Neural cell (in vitro differentiated cells): ENCODE measurements at regions not wholly inside any gene's neighbourhood (a gene's known extent, or its start where the extent isn't known, plus 50 kb on each side); places are given as distances from the start of the nearest gene placed in this dataset.

Experiments used
- H2AFZ ChIP-seq: fragments of 200-600, 300-800 bp; sonication (generic), shearing (Covaris generic); 2 replicates; pipeline ENCODE4 v1.6.0; 2014; ENCODE audit warnings: low read depth, mild to moderate bottlenecking, antibody characterized with exemption, low read length, moderate library complexity
- H3F3A ChIP-seq: fragments of 200-600 bp; shearing (Covaris generic); 2 replicates; pipeline ENCODE4 v1.6.1; 2016; ENCODE audit warnings: mild to moderate bottlenecking, moderate library complexity, mixed read lengths, antibody characterized with exemption, low read length; ENCODE audit not compliant: insufficient read depth, poor library complexity, severe bottlenecking
- H3K27ac ChIP-seq: fragments of 200-600, 300-800 bp; sonication (generic), shearing (Covaris generic); 2 replicates; pipeline ENCODE4 v1.5.1; 2014; ENCODE audit warnings: mild to moderate bottlenecking, low read length, moderate library complexity
- H3K27me3 ChIP-seq: fragments of 300-800, 200-600 bp; sonication (generic), shearing (Covaris generic); 2 replicates; pipeline ENCODE4 v1.6.0; 2014; ENCODE audit warnings: mild to moderate bottlenecking, low read depth, low read length, moderate library complexity; ENCODE audit not compliant: insufficient read depth
- H3K36me3 ChIP-seq: fragments of 300-800, 200-600 bp; sonication (generic), shearing (Covaris generic); 2 replicates; pipeline ENCODE4 v1.5.1; 2014; ENCODE audit warnings: mild to moderate bottlenecking, antibody characterized with exemption, low read length, moderate library complexity; ENCODE audit not compliant: insufficient read depth
- H3K4me2 ChIP-seq: fragments of 300-800, 200-600 bp; sonication (generic), shearing (Covaris generic); 2 replicates; pipeline ENCODE4 v1.6.0; 2014; ENCODE audit warnings: mild to moderate bottlenecking, low read length
- H3K4me3 ChIP-seq: fragments of 300-800, 200-600 bp; sonication (generic), shearing (Covaris generic); 2 replicates; pipeline ENCODE4 v1.5.1; 2014; ENCODE audit warnings: mild to moderate bottlenecking, low read length, moderate library complexity
- H3K79me2 ChIP-seq: fragments of 200-600 bp; shearing (Covaris generic); replicated peaks from 2 replicates; pipeline ENCODE4 v1.6.0; 2014; ENCODE audit warnings: mild to moderate bottlenecking, low read length, moderate library complexity; ENCODE audit not compliant: insufficient read depth
- H3K9ac ChIP-seq: fragments of 300-800, 200-600 bp; sonication (generic), shearing (Covaris generic); 2 replicates; pipeline ENCODE4 v1.6.1; 2016; ENCODE audit warnings: mild to moderate bottlenecking, low read length, mixed read lengths
- H3K9me2 ChIP-seq: fragments of 200-600 bp; shearing (Covaris generic); 2 replicates; pipeline ENCODE4 v1.6.1; 2016; ENCODE audit warnings: mild to moderate bottlenecking, low read length, mixed read lengths; ENCODE audit not compliant: insufficient read depth
- H3K9me3 ChIP-seq: fragments of 200-600, 300-800 bp; sonication (generic), shearing (Covaris generic); 2 replicates; pipeline ENCODE4 v1.6.1; 2016; ENCODE audit warnings: mild to moderate bottlenecking, mixed run types, low read length, moderate library complexity, mixed read lengths
- H4K20me1 ChIP-seq: fragments of 200-600 bp; shearing (Covaris generic); 2 replicates; pipeline ENCODE4 v1.6.1; 2016; ENCODE audit warnings: mild to moderate bottlenecking, mixed run types; ENCODE audit not compliant: insufficient read depth
- CTCF ChIP-seq: fragments of 450-650 bp; IDR thresholded peaks from 2 replicates; pipeline ENCODE4 v1.5.1; 2014; ENCODE audit warnings: antibody characterized with exemption, mild to moderate bottlenecking, moderate library complexity; ENCODE audit not compliant: poor library complexity, severe bottlenecking
- EP300 ChIP-seq: fragments of 450-650 bp; conservative IDR thresholded peaks from 2 replicates; pipeline ENCODE4 v1.6.1; 2014; ENCODE audit warnings: antibody characterized with exemption, mild to moderate bottlenecking, moderate library complexity; ENCODE audit not compliant: poor library complexity, severe bottlenecking
- EZH2 ChIP-seq: fragments of 200-600, 300-800 bp; shearing (Covaris generic), sonication (generic); IDR thresholded peaks from 2 replicates; pipeline ENCODE4 v1.6.1; 2014; ENCODE audit warnings: antibody characterized with exemption, low read length, borderline replicate concordance, mild to moderate bottlenecking; ENCODE audit not compliant: insufficient read depth, poor library complexity, severe bottlenecking
- MXI1 ChIP-seq: fragments of 450-650 bp; conservative IDR thresholded peaks from 2 replicates; pipeline ENCODE4 v1.6.1; 2014; ENCODE audit warnings: antibody characterized with exemption, mild to moderate bottlenecking; ENCODE audit not compliant: poor library complexity, severe bottlenecking
- POLR2AphosphoS5 ChIP-seq: IDR thresholded peaks from 2 replicates; pipeline ENCODE4 v1.6.1; 2012
- RAD21 ChIP-seq: fragments of 450-650 bp; conservative IDR thresholded peaks from 2 replicates; pipeline ENCODE4 v1.6.1; 2014; ENCODE audit warnings: antibody characterized with exemption, mild to moderate bottlenecking, moderate library complexity
- REST ChIP-seq: IDR thresholded peaks from 2 replicates; pipeline ENCODE4 v1.6.1; 2012; ENCODE audit warnings: borderline replicate concordance
- SMC3 ChIP-seq: fragments of 450-650 bp; conservative IDR thresholded peaks from 2 replicates; pipeline ENCODE4 v1.6.1; 2014; ENCODE audit warnings: antibody characterized with exemption, mild to moderate bottlenecking, moderate library complexity; ENCODE audit not compliant: poor library complexity
- TAF1 ChIP-seq: IDR thresholded peaks from 2 replicates; pipeline ENCODE4 v1.6.1; 2012; ENCODE audit warnings: low read depth

- no peak overlapping the region for H3K4me2 ChIP-seq
- H3F3A ChIP-seq: no peaks in the 10 kb centered on the region
- H3K9me2 ChIP-seq: no peaks in the 10 kb centered on the region
- no peaks in the 10 kb centered on the region for H4K20me1 ChIP-seq
- no peaks in the 10 kb centered on the region for H3K27me3 ChIP-seq
- no peak overlapping the region for H2AFZ ChIP-seq
- no peak overlapping the region for H3K4me3 ChIP-seq
- no peaks in the 10 kb centered on the region for H3K79me2 ChIP-seq
- H3K9ac ChIP-seq: no peak overlapping the region
- no peaks in the 10 kb centered on the region for H3K9me3 ChIP-seq
- TF ChIP-seq SMC3 (no peak), CTCF (no peak), TAF1 (no peak)
- H3K36me3 ChIP-seq: no peaks in the 10 kb centered on the region
- H3K27ac ChIP-seq: no peak overlapping the region
These were observed 868.9 kb downstream of the SI start for GRCh38 chr3:164209363-164209762.

- no peak for TF ChIP-seq SMC3
- no peak for TF ChIP-seq MXI1
- TF ChIP-seq RAD21: no peak
- no peak for TF ChIP-seq EP300
- TF ChIP-seq TAF1: no peak
- no peak for TF ChIP-seq CTCF
- TF ChIP-seq POLR2AphosphoS5: no peak
- no peak for TF ChIP-seq REST
- no peak for TF ChIP-seq EZH2
- no peaks in the 10 kb centered on the region for H3K9me2 ChIP-seq
- H3K27me3 ChIP-seq: no peaks in the 10 kb centered on the region
- H3K79me2 ChIP-seq: no peaks in the 10 kb centered on the region
- H2AFZ ChIP-seq: no peak overlapping the region
- H3F3A ChIP-seq: no peaks in the 10 kb centered on the region
- no peak overlapping the region for H3K9ac ChIP-seq
- H3K27ac ChIP-seq: no peak overlapping the region
- H3K9me3 ChIP-seq: no peaks in the 10 kb centered on the region
- H3K4me2 ChIP-seq: no peak overlapping the region
- no peak overlapping the region for H3K4me3 ChIP-seq
- no peaks in the 10 kb centered on the region for H3K36me3 ChIP-seq
- no peaks in the 10 kb centered on the region for H4K20me1 ChIP-seq
These were observed 869.5 kb downstream of the SI start for GRCh38 chr3:164208821-164209220.
